ENCODE measurements at regions not wholly inside any gene's neighbourhood (a gene's known extent, or its start where the extent isn't known, plus 50 kb on each side); places are given as distances from the start of the nearest gene placed in this dataset.

- DNase-seq: no peak
Measured at GRCh38 chr4:184528051-184528450, 53.7 kb upstream of the IRF2 start.

DNA sequence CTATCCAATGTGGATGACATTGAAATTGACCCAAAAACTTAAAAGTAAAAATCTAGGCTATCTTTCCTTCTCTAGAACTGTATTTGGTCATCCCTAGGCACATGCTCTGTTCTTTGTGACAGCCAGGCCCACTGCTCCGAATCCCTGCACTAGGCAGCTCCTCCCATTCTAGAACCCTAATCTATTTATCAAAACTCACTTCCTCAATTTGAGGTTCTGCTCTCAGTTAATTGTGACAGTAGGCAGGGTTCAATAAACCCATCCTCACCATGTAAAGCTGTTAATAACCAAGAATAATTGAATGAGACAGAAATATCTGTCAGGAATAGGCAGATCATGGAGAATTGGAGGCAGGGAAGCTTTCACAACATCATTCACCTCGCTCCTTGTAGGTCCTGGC is 51.9 kb upstream of the IRF2 start:
- no peak for DNase-seq

All from CD4-positive, alpha-beta T cell treated with Interleukin-4 for 1 hour (primary cell).